H1 (cell line): ENCODE measurements at regions not wholly inside any gene's neighbourhood (a gene's known extent, or its start where the extent isn't known, plus 50 kb on each side); places are given as distances from the start of the nearest gene placed in this dataset.

ENCODE experiments used
- CBX5 ChIP-seq: fragments of 300-800, 300-1000 bp; sonication (generic); IDR thresholded peaks from 2 replicates; pipeline ENCODE4 v1.7.1; 2016; ENCODE audit warnings: antibody characterized with exemption, low read length, low read depth
- TF ChIP-seq, protein P1 (sequence below): IDR thresholded peaks from 2 replicates; pipeline ENCODE4 v1.6.1; 2012; ENCODE audit warnings: inconsistent platforms

DNA sequence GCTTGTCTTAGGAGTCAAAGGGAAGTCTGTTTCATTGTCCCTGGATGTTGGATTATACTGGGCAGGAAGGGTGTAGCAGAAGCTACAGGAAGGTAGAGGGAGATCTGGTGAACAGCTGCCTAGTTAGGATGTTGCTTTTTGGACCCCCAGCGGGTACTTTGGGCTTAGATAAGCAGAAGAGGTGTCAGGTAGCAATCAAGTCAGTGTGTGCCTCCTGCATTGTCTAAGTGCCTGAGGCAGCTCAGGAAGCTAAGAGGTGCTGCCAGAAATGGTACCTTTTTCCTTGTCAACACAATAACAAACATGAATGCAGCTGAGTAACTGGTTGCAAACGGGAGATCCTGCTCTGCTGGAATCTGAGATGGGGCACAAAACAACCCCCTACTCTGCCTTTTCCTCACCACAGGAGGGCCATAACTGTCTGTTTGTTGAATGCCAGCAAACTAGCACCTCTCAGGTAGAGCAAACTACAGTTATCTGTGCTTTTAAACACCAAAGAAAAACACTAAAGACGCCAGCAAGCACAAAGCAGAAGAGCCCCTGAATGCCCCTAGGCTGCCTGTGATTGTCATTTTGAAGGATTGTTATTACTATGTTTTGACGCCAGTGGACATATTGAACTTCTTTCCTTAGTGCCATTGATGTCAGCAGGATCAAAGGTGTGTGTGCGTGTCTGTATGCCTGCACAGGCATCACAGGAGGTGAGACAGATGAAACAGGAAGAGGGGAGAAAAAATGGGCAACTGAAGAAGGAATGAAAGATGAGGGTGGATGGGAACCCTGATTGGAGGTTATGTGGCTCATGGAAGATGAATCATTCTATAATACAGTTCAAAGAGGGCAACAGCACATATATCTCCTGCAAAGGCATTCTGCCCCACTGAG lies 151.4 kb downstream of the ETAA1 start (continued):
- TF ChIP-seq, protein P1, sequence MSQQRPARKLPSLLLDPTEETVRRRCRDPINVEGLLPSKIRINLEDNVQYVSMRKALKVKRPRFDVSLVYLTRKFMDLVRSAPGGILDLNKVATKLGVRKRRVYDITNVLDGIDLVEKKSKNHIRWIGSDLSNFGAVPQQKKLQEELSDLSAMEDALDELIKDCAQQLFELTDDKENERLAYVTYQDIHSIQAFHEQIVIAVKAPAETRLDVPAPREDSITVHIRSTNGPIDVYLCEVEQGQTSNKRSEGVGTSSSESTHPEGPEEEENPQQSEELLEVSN, result no peak
- TF ChIP-seq CBX5, result no peak
